Transverse colon (tissue), 4 donors: ENCODE measurements at regions not wholly inside any gene's neighbourhood (a gene's known extent, or its start where the extent isn't known, plus 50 kb on each side); places are given as distances from the start of the nearest gene placed in this dataset.

Experiments used
- CTCF ChIP-seq, 5 experiments: fragments of 200-600 bp in 3 of 5; fragments of 450-650 bp in 2 of 5; sonication (generic) in 3 of 5; IDR thresholded peaks; 1 replicate in 2 of 5; 2 replicates in 3 of 5; pipeline ENCODE4 v1.5.1; 2016 to 2017; ENCODE audit warnings: antibody characterized with exemption in 5 of 5, inconsistent platforms in 3 of 5, mild to moderate bottlenecking in 2 of 5, moderate library complexity in 1 of 5
- EP300 ChIP-seq: sonication (generic); formaldehyde crosslinking; IDR thresholded peaks from one replicate; pipeline ENCODE4 v1.6.1; 2017; ENCODE audit warnings: antibody characterized with exemption, low read depth
- POLR2A ChIP-seq: fragments of 450-650 bp; IDR thresholded peaks from one replicate; pipeline ENCODE4 v1.6.1; 2016; ENCODE audit warnings: antibody characterized with exemption, mild to moderate bottlenecking, moderate library complexity
- POLR2AphosphoS5 ChIP-seq, 3 donors: sonication (generic); formaldehyde crosslinking; IDR thresholded peaks; one replicate each; pipeline ENCODE4 v1.6.1; 2016; ENCODE audit warnings: antibody characterized with exemption in 3 of 3

DNA sequence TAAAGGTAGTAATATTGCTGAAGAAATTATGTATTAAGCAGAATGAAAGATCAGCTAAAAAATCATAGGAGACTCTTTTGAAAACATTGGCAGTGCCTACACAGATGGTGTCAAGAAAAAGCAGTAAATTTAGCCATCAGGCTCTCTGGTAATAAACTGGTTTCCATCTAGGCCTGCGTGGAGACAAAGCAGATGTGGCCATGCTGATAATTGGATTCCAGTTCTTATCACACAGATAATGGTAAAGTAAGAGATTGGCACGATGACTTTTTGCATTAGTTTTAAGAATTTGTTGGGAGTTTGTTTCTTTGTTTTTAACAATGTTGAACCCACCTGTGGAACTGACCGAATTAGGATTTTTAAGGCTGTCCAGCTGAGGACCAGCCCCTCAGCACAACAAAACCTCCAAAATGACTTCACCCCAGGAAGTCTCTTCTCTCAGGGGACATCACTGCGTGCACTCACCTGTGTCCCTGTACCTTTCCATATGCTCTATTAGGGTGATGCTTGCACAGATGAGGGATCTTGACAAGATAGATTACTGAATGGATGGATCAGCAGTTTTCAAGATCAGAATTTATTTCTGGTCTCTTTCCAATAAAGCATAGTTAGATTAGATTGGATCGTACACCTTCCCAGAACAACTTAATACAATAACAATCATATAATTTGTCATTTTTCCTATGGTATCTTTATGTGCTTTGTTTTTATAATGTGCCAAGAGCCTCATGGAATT, 69.1 kb upstream of the DNAJC10 start:
- TF ChIP-seq CTCF (IDR thresholded peaks at IDR 0.05) (no peak), POLR2AphosphoS5 (IDR thresholded peaks at IDR 0.05) (no peak), POLR2A (no peak), EP300 (no peak)
